GM18861 (cell line): ENCODE measurements at regions not wholly inside any gene's neighbourhood (a gene's known extent, or its start where the extent isn't known, plus 50 kb on each side); places are given as distances from the start of the nearest gene placed in this dataset.

Experiments used
- ATAC-seq: cut with Tn5 transposase; IDR thresholded peaks from one replicate; pipeline ENCODE4 v1.9.1; 2021; ENCODE audit not compliant: unreplicated experiment

- no peak for ATAC-seq
Observed at GRCh38 chr3:5523125-5523524, 335.6 kb downstream of the EDEM1 start.

DNA sequence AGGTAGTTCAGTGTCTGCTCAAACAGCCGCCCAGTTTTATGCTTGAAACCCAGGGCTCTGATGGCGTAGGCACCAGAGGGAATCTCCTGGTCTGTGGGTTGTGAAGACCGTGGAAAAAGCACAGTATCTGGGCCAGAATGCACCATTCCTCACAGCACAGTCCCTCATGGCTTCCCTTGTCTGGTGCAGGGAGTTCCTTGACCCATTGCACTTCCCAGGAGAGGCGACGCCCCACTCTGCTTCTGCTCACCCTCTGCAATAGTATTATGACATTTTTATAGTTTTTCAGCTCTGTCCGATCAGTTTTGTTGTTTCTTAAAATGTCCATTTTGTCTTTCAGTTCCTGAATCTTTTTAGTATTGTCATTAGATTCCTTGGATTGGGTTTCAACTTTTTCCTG, 343.5 kb downstream of the EDEM1 start:
- ATAC-seq = no peak

GRCh38 chr3:5531741-5532290, 344.3 kb downstream of the EDEM1 start:
- no peak for ATAC-seq

DNA sequence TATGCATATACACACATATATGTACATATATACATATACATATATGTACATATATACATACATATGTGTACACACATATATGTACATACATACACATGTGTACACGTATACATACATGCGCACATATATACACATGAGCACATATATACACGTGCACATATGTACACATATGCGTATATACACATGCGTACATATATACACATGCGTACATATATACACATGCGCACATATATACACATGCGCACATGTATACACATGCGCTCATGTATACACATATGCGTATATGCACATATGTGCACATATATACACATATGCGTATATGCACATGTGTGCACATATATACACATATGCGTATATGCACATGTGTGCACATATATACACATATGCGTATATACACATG, 353.0 kb downstream of the EDEM1 start:
- no peak for ATAC-seq

- ATAC-seq = no peak
Observed at GRCh38 chr3:5542472-5542871, 355.0 kb downstream of the EDEM1 start.

GRCh38 chr3:5543047-5543446, 355.5 kb downstream of the EDEM1 start:
- ATAC-seq = no peak

GRCh38 chr3:5545719-5546118, 358.2 kb downstream of the EDEM1 start:
- ATAC-seq = no peak

GRCh38 chr3:5553203-5553602, 365.7 kb downstream of the EDEM1 start:
- no peak for ATAC-seq

GRCh38 chr3:5554245-5554747, 366.8 kb downstream of the EDEM1 start:
- no peak for ATAC-seq

GRCh38 chr3:5560199-5560598, 372.7 kb downstream of the EDEM1 start:
- no peak for ATAC-seq

DNA sequence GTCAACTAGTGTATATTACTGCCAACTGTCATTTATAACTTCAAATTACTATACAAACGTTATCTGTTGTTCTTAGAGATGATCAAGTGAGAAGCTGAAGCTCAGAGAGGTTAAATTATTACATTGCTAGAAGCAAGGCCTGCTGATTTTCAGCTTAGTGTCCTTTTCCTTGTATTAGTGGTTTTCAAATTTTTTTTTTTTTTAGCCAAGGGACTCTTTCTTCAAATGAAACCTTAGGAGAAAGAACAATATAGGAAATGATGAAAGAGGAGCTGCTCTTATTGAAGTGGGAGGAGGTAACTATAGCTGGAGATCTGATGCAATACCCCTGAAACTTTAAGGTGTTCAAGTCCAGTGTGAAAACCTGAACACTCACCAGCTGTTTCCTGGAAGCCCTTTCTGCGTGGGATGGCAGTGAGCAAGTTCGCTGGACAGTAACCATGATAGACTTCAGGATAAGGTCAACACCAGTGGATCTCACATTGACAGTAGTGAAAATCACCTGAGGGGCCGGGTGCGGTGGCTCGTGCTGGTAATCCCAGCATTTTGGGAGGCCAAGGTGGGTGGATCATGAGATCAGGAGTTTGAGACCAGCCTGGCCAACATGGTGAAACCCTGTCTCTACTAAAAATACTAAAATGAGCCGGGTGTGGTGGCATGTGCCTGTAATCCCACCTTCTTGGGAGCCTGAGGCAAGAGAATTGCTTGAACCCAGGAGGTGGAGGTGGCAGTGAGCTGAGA, 376.2 kb downstream of the EDEM1 start:
- no peak for ATAC-seq

DNA sequence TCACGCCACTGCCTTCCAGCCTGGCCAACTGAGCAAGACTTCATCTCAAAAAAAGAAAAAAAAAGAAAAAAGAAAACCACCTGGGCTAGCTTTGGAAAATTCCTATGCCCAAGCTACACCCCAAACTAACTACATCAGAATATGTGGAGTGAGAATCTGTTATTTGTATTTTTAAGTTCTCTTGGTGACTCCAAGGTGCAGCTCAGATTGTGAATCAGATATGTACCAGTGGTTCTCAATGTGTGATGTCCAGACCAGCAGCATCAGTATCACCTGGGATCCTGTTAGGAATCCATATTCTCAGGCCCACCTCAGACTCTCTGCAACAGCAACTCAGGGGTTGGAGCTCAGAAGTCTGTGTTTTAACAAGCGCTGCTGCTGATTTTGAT, 376.8 kb downstream of the EDEM1 start:
- no peak for ATAC-seq

GRCh38 chr3:5565026-5565425, 377.5 kb downstream of the EDEM1 start:
- no peak for ATAC-seq

DNA sequence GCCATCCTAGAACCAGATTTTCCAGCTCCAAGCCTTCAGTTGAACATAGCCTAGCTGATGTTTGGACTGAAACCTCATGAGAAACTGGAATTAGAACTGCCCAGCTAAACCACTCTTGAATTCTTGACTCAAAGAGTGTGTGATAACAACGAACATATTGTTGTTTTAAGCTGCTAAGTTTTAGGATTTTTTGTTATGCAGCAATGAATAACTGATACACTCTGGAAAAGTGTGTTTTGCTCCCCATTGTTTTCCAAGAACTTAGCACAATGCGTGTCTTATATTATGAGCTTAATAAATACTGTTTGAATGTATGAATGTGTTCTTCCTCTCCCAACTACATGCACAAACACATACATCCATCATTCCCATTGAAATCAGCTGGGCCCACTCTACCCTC, 379.6 kb downstream of the EDEM1 start:
- ATAC-seq = no peak

DNA sequence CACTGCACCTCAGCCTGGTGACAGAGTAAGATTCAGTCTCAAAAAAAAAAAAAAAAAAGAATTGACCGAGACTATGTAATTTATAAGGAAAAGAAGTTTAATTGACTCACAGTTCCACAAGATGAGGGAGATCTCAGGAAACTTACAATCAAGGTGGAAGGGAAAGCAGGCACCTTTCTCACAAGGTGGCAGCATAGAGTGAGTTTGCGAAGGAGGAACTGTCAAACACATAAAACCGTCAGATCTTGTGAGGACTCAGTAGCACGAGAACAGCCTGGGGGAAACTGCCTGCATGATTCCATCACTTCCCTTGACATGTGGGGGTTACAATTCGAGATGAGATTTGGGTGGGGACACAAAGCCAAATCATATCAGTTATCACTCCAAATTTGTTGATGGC, 380.9 kb downstream of the EDEM1 start:
- no peak for ATAC-seq

DNA sequence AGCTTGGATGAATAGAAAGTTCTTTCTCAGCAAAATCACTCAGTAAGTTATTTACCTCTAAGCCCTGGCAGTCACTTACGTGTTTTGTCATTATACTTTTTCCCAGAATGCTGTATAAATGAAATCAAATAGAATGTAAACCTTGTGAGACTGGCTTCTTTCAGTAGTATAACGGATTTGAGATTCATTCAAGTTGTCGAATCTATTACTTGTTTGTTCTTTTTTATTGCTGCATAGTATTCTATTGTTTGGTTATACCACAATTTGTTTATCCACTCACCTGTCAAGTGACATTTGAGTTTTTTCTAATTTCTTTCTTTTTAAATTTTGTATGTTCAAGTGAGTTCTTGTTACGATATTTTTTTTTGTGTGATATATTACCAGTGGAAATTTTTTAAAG, 381.6 kb downstream of the EDEM1 start:
- ATAC-seq = no peak

DNA sequence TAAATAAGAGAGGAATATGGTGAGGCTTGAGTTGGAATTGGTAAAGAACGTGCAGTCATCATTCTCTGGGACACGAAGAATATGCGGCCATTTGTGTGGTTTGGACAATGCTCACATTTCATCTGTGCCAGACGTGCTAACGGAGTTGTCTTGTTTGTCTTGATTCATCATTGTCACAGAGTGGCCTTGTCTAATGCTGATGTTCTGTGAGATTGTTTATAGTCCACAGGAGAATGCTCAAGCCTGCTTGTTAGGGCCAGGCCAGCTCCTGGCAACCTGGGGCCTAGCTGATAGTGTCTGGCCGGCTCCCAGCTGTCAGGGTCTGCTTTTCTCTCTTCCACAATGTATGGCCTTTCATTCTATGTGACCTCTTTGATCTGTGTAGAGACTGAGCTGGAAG, 384.7 kb downstream of the EDEM1 start:
- ATAC-seq = no peak

- ATAC-seq = no peak
Observed at GRCh38 chr3:5576277-5577011, 388.9 kb downstream of the EDEM1 start.

- ATAC-seq = no peak
Observed at GRCh38 chr3:5579139-5579602, 391.7 kb downstream of the EDEM1 start.

GRCh38 chr3:5579946-5580345, 392.4 kb downstream of the EDEM1 start:
- ATAC-seq = no peak

GRCh38 chr3:5580826-5581225, 393.3 kb downstream of the EDEM1 start:
- no peak for ATAC-seq

- ATAC-seq = no peak
Observed at GRCh38 chr3:5581743-5582142, 394.2 kb downstream of the EDEM1 start.
